ENCODE measurements at regions not wholly inside any gene's neighbourhood (a gene's known extent, or its start where the extent isn't known, plus 50 kb on each side); places are given as distances from the start of the nearest gene placed in this dataset.

DNA sequence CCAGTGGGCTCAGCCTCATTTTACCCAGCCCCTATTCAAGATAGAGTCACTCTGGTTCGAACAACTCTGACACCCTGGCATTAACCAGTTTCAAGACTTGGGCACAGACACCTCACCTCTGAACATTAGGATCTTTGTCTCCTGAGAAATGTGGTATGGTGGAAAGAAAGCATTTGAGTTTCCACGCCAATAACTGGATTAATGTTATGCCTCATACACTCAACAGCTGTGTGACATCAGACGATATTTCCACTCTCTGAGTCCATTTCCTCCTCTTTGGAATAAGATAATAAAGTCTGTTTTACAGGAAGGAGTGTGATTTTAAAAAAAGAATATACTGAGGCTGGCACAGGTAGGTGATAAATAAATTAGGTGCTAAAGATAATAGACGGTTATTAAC, 121.3 kb upstream of the CHL1 start:
- DNase-seq = no peak
- Mint-ChIP-seq H3K4me1 (no peaks in the 10 kb centered on the region), H3K4me3 (no peak overlapping the region)

DNA sequence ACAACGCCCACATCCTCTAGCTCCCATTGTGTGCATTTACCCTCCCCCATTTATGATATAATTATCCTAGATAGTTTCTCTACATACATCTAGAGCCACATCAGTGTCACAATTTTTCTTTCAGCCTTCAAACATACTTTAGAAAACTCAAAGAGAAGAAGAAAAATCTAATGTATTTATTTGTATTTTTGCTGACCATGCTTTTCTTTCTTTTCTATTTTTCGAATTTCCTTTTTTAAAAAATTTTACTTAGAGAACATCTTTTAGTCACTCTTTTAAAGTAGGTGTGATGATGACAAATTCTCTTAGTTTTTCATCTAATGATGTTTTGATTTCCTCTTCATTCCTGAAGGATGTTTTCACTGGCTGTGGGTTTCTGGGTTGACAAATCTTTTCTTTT, 117.0 kb upstream of the CHL1 start:
- H3K36me3 Mint-ChIP-seq = no peaks in the 10 kb centered on the region
- no peak overlapping the region for H3K27ac Mint-ChIP-seq
- no peak overlapping the region for H3K4me3 Mint-ChIP-seq
- Histone ChIP-seq H3K4me3 (ENCODE audit: low read length in 2 of 2) (no peak overlapping the region), H3K9me3 (ENCODE audit: control insufficient read depth in 1 of 2, low read length in 2 of 2) (no peaks in the 10 kb centered on the region), H3K27me3 (ENCODE audit: insufficient read depth, low read length) (no peaks in the 10 kb centered on the region), H3K36me3 (ENCODE audit: insufficient read depth, low read length) (no peaks in the 10 kb centered on the region), H3K4me1 (ENCODE audit: insufficient read depth, low read length) (no peaks in the 10 kb centered on the region), H3K27ac (ENCODE audit: low read depth, low read length) (no peak overlapping the region)
- no peaks in the 10 kb centered on the region for H3K4me1 Mint-ChIP-seq
- intact Hi-C loops (cut with micrococcal nuclease) = no loop called here
- POLR2A ChIA-PET (ENCODE audit: partially characterized antibody) = no interaction called here
- peaks cover 0 to 6% (median 0%) of the 10 kb centered on the region in 8 donors for H3K9me3 Mint-ChIP-seq
- no peak for DNase-seq
- CTCF ChIA-PET (ENCODE audit: partially characterized antibody) = no interaction called here
- no peaks in the 10 kb centered on the region for H3K27me3 Mint-ChIP-seq

More for the DNA sequence above, 121.3 kb upstream of the CHL1 start:
- CTCF ChIA-PET (ENCODE audit: partially characterized antibody) = no interaction called here
- H3K27me3 ChIP-seq (ENCODE audit: insufficient read depth, low read length) = no peaks in the 10 kb centered on the region
- H3K9me3 ChIP-seq (ENCODE audit: control insufficient read depth in 1 of 2, low read length in 2 of 2) = no peaks in the 10 kb centered on the region
- intact Hi-C loops (cut with micrococcal nuclease) = no loop called here
- H3K27ac ChIP-seq (ENCODE audit: low read depth, low read length) = no peak overlapping the region
- no peaks in the 10 kb centered on the region for H3K4me1 ChIP-seq (ENCODE audit: insufficient read depth, low read length)
- no peak overlapping the region for H3K4me3 ChIP-seq (ENCODE audit: low read length in 2 of 2)
- Mint-ChIP-seq H3K27ac (no peak overlapping the region), H3K9me3 (peaks cover 0 to 4% (median 0%) of the 10 kb centered on the region in 8 donors), H3K36me3 (no peaks in the 10 kb centered on the region), H3K27me3 (peaks cover 3 to 5% of the 10 kb centered on the region in 2 donors)
- H3K36me3 ChIP-seq (ENCODE audit: insufficient read depth, low read length) = no peaks in the 10 kb centered on the region
- POLR2A ChIA-PET (ENCODE audit: partially characterized antibody) = no interaction called here

GRCh38 chr3:82508-82907, 114.1 kb upstream of the CHL1 start:
- no peak overlapping the region for H3K4me3 Mint-ChIP-seq
- peaks cover 0 to 5% of the 10 kb centered on the region in 2 donors for H3K27me3 Mint-ChIP-seq
- Histone ChIP-seq H3K4me3 (ENCODE audit: low read length in 2 of 2) (no peak overlapping the region), H3K4me1 (ENCODE audit: insufficient read depth, low read length) (no peaks in the 10 kb centered on the region), H3K36me3 (ENCODE audit: insufficient read depth, low read length) (no peaks in the 10 kb centered on the region), H3K9me3 (ENCODE audit: control insufficient read depth in 1 of 2, low read length in 2 of 2) (no peaks in the 10 kb centered on the region), H3K27ac (ENCODE audit: low read depth, low read length) (no peak overlapping the region), H3K27me3 (ENCODE audit: insufficient read depth, low read length) (no peaks in the 10 kb centered on the region)
- H3K27ac Mint-ChIP-seq = no peak overlapping the region
- H3K4me1 Mint-ChIP-seq = no peaks in the 10 kb centered on the region
- peaks cover 0 to 6% (median 0%) of the 10 kb centered on the region in 8 donors for H3K9me3 Mint-ChIP-seq
- H3K36me3 Mint-ChIP-seq = no peaks in the 10 kb centered on the region
- CTCF ChIA-PET (ENCODE audit: partially characterized antibody) = no interaction called here
- intact Hi-C loops (cut with micrococcal nuclease) = no loop called here
- POLR2A ChIA-PET (ENCODE audit: partially characterized antibody) = no interaction called here
- DNase-seq = no peak

DNA sequence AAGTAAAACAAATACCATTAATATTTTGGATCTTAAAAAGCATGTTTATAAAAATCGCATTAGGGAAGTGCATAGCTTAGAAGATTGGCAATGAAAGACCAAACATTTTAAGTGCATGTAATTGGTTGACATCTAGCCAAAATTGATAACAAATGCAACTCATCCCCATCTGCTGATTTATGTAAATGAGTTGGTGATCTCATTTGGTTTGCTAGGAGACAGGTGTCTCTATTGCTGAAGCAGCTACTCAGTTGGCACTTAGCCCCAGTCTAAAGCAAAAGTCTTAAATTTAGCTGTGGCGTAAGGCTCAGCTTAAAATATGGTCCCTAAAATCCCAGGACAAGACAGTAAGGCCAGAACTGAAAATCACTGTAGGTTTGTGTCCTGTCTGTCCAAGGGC, 113.5 kb upstream of the CHL1 start:
- Mint-ChIP-seq H3K27me3 (peaks cover 0 to 5% of the 10 kb centered on the region in 2 donors), H3K27ac (no peak overlapping the region), H3K4me3 (no peak overlapping the region), H3K36me3 (no peaks in the 10 kb centered on the region), H3K4me1 (no peaks in the 10 kb centered on the region), H3K9me3 (peaks cover 0 to 6% (median 0%) of the 10 kb centered on the region in 8 donors)
- ChIA-PET POLR2A (ENCODE audit: partially characterized antibody) (no interaction called here), CTCF (ENCODE audit: partially characterized antibody) (no interaction called here)
- H3K36me3 ChIP-seq (ENCODE audit: insufficient read depth, low read length) = no peaks in the 10 kb centered on the region
- intact Hi-C loops (cut with micrococcal nuclease) = no loop called here
- DNase-seq = no peak
- H3K9me3 ChIP-seq (ENCODE audit: control insufficient read depth in 1 of 2, low read length in 2 of 2) = no peaks in the 10 kb centered on the region
- H3K27ac ChIP-seq (ENCODE audit: low read depth, low read length) = no peak overlapping the region
- no peak overlapping the region for H3K4me3 ChIP-seq (ENCODE audit: low read length in 2 of 2)
- no peaks in the 10 kb centered on the region for H3K27me3 ChIP-seq (ENCODE audit: insufficient read depth, low read length)
- H3K4me1 ChIP-seq (ENCODE audit: insufficient read depth, low read length) = no peaks in the 10 kb centered on the region

DNA sequence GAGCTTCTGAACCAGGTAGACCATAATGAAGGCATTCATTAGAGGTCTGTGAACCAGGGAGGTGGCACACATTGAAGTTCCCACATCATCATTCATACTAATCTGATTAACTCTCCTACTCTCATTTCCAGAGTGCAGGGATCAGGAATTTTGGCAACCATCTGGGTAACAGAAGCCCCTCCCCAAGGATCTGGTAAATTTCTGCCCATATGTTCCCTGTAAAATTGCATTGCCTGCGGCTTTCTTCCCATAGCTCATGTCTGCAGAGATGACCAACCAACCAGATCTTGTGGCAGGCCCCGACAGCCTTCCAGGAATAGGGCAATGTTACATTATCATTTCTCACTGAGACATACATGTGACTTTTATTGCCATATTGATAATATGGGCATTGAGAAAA, 111.4 kb upstream of the CHL1 start:
- no peaks in the 10 kb centered on the region for H3K27me3 ChIP-seq (ENCODE audit: insufficient read depth, low read length)
- no peak overlapping the region for H3K27ac Mint-ChIP-seq
- no peaks in the 10 kb centered on the region for H3K36me3 Mint-ChIP-seq
- no peak for DNase-seq
- no peak overlapping the region for H3K4me3 Mint-ChIP-seq
- peaks cover 0 to 6% of the 10 kb centered on the region in 2 donors for H3K27me3 Mint-ChIP-seq
- H3K9me3 Mint-ChIP-seq = peaks cover 0 to 3% (median 0%) of the 10 kb centered on the region in 8 donors
- no peak overlapping the region for H3K4me3 ChIP-seq (ENCODE audit: low read length in 2 of 2)
- H3K36me3 ChIP-seq (ENCODE audit: insufficient read depth, low read length) = no peaks in the 10 kb centered on the region
- H3K4me1 Mint-ChIP-seq = no peaks in the 10 kb centered on the region
- no peak overlapping the region for H3K27ac ChIP-seq (ENCODE audit: low read depth, low read length)
- POLR2A ChIA-PET (ENCODE audit: partially characterized antibody) = no interaction called here
- CTCF ChIA-PET (ENCODE audit: partially characterized antibody) = no interaction called here
- H3K9me3 ChIP-seq (ENCODE audit: control insufficient read depth in 1 of 2, low read length in 2 of 2) = no peaks in the 10 kb centered on the region
- H3K4me1 ChIP-seq (ENCODE audit: insufficient read depth, low read length) = no peaks in the 10 kb centered on the region
- intact Hi-C loops (cut with micrococcal nuclease) = no loop called here

- Histone ChIP-seq H3K36me3 (ENCODE audit: insufficient read depth, low read length) (no peaks in the 10 kb centered on the region), H3K27me3 (ENCODE audit: insufficient read depth, low read length) (no peaks in the 10 kb centered on the region), H3K9me3 (ENCODE audit: control insufficient read depth in 1 of 2, low read length in 2 of 2) (no peaks in the 10 kb centered on the region), H3K4me1 (ENCODE audit: insufficient read depth, low read length) (no peaks in the 10 kb centered on the region), H3K4me3 (ENCODE audit: low read length in 2 of 2) (no peak overlapping the region), H3K27ac (ENCODE audit: low read depth, low read length) (no peak overlapping the region)
- intact Hi-C loops (cut with micrococcal nuclease) = no loop called here
- Mint-ChIP-seq H3K27ac (no peak overlapping the region), H3K4me3 (no peak overlapping the region), H3K36me3 (no peaks in the 10 kb centered on the region), H3K27me3 (peaks cover 0 to 6% of the 10 kb centered on the region in 2 donors), H3K4me1 (no peaks in the 10 kb centered on the region), H3K9me3 (no peaks in the 10 kb centered on the region)
- DNase-seq = no peak
- ChIA-PET CTCF (ENCODE audit: partially characterized antibody) (no interaction called here), POLR2A (ENCODE audit: partially characterized antibody) (no interaction called here)
Measured at GRCh38 chr3:88267-88666, 108.3 kb upstream of the CHL1 start.

- H3K27ac Mint-ChIP-seq = no peak overlapping the region
- intact Hi-C loops (cut with micrococcal nuclease) = no loop called here
- Histone ChIP-seq H3K4me1 (ENCODE audit: insufficient read depth, low read length) (no peaks in the 10 kb centered on the region), H3K27ac (ENCODE audit: low read depth, low read length) (no peak overlapping the region), H3K36me3 (ENCODE audit: insufficient read depth, low read length) (no peaks in the 10 kb centered on the region), H3K4me3 (ENCODE audit: low read length in 2 of 2) (no peak overlapping the region), H3K27me3 (ENCODE audit: insufficient read depth, low read length) (no peaks in the 10 kb centered on the region), H3K9me3 (ENCODE audit: control insufficient read depth in 1 of 2, low read length in 2 of 2) (no peaks in the 10 kb centered on the region)
- ChIA-PET POLR2A (ENCODE audit: partially characterized antibody) (no interaction called here), CTCF (ENCODE audit: partially characterized antibody) (no interaction called here)
- H3K27me3 Mint-ChIP-seq = no peaks in the 10 kb centered on the region
- H3K36me3 Mint-ChIP-seq = no peaks in the 10 kb centered on the region
- no peak for DNase-seq
- no peaks in the 10 kb centered on the region for H3K9me3 Mint-ChIP-seq
- H3K4me1 Mint-ChIP-seq = no peaks in the 10 kb centered on the region
- no peak overlapping the region for H3K4me3 Mint-ChIP-seq
Measured at GRCh38 chr3:93746-94145, 102.8 kb upstream of the CHL1 start.

DNA sequence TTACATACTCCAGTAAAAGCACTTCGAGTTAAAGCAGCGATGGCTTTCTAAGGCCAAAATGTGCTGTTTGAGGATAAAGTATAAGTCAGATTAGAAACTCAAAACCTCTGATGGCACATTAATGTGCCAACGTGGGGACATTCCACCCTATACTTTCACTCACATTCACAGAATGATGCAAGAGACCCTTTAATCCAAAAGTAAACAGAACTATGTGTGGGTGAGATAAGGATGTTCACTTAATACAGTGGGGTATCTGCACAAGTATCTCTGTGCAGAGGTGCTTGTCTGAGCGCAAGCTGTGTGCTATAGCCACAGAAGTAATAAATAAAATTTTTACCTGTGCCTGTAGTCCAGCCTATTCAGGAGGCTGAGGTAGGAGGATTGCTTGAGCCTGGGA, 100.3 kb upstream of the CHL1 start:
- no peaks in the 10 kb centered on the region for H3K27me3 ChIP-seq (ENCODE audit: insufficient read depth, low read length)
- Mint-ChIP-seq H3K36me3 (no peaks in the 10 kb centered on the region), H3K9me3 (peaks cover 0 to 2% (median 0%) of the 10 kb centered on the region in 8 donors), H3K4me3 (no peak overlapping the region), H3K27me3 (peaks cover 0 to 3% of the 10 kb centered on the region in 2 donors), H3K4me1 (no peaks in the 10 kb centered on the region), H3K27ac (no peak overlapping the region)
- no peaks in the 10 kb centered on the region for H3K36me3 ChIP-seq (ENCODE audit: insufficient read depth, low read length)
- no peaks in the 10 kb centered on the region for H3K9me3 ChIP-seq (ENCODE audit: control insufficient read depth in 1 of 2, low read length in 2 of 2)
- CTCF ChIA-PET (ENCODE audit: partially characterized antibody) = no interaction called here
- no peak overlapping the region for H3K27ac ChIP-seq (ENCODE audit: low read depth, low read length)
- intact Hi-C loops (cut with micrococcal nuclease) = no loop called here
- no peak for DNase-seq
- POLR2A ChIA-PET (ENCODE audit: partially characterized antibody) = no interaction called here
- no peaks in the 10 kb centered on the region for H3K4me1 ChIP-seq (ENCODE audit: insufficient read depth, low read length)
- no peak overlapping the region for H3K4me3 ChIP-seq (ENCODE audit: low read length in 2 of 2)
